ENCODE measurements at regions not wholly inside any gene's neighbourhood (a gene's known extent, or its start where the extent isn't known, plus 50 kb on each side); places are given as distances from the start of the nearest gene placed in this dataset.

DNA sequence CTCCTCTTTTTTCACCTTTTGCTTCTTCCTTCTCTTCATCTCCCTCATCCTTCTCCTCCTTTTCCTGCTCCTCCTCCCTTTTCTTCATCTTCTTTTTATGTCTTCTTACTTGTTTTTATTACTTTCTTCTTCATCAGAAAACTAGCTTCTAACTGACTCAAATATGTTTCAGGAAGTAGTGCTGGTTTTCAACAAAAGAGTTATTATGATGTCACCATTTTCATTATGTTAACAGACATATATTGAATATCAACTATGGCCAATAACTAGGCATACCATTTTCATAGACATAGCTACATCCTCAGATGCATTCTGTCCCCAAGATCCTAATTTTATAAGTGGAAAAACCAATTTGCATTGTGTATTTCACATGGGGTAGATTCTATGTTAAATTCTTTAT lies 252.9 kb upstream of the PAPPA start:
- Histone ChIP-seq H3K36me3 (no peaks in the 10 kb centered on the region), H3K4me3 (no peak overlapping the region), H3K9me3 (no peaks in the 10 kb centered on the region), H3K27me3 (replicated peaks; ENCODE audit: insufficient read depth) (no peaks in the 10 kb centered on the region), H3K4me1 (ENCODE audit: control insufficient read depth in 1 of 2, low read depth in 2 of 2) (peaks cover 0 to 2% of the 10 kb centered on the region in 2 donors), H3K27ac (peak overlapping the region in 1 of 2 donors; percentile 58)
- ATAC-seq (ENCODE audit: insufficient number of reproducible peaks, low FRiP score, low read depth), result no peak
- TF ChIP-seq, protein P1, sequence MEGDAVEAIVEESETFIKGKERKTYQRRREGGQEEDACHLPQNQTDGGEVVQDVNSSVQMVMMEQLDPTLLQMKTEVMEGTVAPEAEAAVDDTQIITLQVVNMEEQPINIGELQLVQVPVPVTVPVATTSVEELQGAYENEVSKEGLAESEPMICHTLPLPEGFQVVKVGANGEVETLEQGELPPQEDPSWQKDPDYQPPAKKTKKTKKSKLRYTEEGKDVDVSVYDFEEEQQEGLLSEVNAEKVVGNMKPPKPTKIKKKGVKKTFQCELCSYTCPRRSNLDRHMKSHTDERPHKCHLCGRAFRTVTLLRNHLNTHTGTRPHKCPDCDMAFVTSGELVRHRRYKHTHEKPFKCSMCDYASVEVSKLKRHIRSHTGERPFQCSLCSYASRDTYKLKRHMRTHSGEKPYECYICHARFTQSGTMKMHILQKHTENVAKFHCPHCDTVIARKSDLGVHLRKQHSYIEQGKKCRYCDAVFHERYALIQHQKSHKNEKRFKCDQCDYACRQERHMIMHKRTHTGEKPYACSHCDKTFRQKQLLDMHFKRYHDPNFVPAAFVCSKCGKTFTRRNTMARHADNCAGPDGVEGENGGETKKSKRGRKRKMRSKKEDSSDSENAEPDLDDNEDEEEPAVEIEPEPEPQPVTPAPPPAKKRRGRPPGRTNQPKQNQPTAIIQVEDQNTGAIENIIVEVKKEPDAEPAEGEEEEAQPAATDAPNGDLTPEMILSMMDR (IDR thresholded peaks at IDR 0.05), result no peak
- no peak for DNase-seq (ENCODE audit: low spot score)

DNA sequence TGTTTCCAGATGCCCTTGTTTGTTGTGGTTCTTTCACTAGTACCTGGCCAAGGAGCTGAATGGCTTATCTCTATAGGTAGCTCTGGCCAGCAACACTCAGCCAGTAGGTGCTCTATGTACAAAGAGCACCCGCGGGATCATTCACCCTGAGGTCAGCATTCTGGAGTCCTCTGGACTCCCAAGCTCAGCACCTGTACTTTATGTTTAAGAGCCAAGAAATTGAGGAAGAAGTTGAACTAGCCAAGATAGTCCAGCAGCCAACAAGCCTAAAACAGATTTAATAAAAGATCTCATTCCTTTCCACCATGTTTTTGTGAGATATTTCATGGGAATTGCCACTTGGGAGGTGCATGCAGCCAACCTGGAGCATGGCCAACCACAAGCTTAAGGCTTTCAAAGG lies 242.6 kb upstream of the PAPPA start:
- Histone ChIP-seq H3K36me3 (no peaks in the 10 kb centered on the region), H3K27ac (no peak overlapping the region), H3K9me3 (no peaks in the 10 kb centered on the region), H3K4me1 (ENCODE audit: control insufficient read depth in 1 of 2, low read depth in 2 of 2) (peaks cover 0 to 5% of the 10 kb centered on the region in 2 donors), H3K27me3 (replicated peaks; ENCODE audit: insufficient read depth) (no peaks in the 10 kb centered on the region), H3K4me3 (no peak overlapping the region)
- DNase-seq (ENCODE audit: low spot score) (no peak), ATAC-seq (ENCODE audit: insufficient number of reproducible peaks, low FRiP score, low read depth) (no peak)
- TF ChIP-seq, protein P1 (IDR thresholded peaks at IDR 0.05), result no peak

DNA sequence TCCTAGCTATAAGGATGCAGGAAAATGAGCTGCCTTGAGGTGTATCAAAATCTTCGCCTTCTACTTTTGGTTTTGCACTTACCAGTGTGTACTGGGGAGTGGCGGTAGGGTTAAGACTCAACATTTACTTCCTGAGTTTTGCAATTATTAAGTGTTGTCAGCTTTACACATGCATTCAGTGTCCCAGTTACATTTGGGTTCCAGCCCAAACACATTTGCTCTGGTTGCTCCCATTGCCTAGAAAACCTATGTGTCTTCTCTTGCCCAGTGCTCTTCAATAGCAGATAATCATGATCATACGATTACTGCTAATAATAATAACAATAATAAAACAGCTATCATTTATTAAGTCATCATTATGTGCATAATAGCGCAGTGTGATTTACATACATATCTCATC lies 241.5 kb upstream of the PAPPA start:
- TF ChIP-seq, protein P1 (IDR thresholded peaks at IDR 0.05), result no peak
- H3K36me3 ChIP-seq, result no peaks in the 10 kb centered on the region
- no peak for DNase-seq (ENCODE audit: low spot score)

DNA sequence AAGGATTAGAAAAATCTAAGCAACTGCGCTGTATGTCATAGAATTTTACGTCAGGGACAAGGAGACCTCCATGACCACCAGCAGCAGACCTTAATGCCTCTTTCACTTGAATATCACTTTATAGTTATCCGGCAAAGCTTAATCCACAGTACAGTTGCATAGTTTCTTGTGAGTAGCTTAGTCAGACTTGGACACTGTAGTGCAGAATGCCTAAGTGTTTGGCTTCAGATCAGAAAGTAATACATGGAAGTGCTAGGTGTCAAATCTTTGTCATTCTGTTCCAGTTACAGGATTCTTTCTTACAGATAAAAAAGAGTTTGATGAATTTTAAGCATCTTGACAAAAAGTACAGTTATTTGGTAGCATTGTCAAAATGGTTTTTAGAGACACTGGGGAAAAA lies 239.9 kb upstream of the PAPPA start:
- no peak overlapping the region for H3K27ac ChIP-seq
- DNase-seq (ENCODE audit: low spot score), result no peak
- ATAC-seq (ENCODE audit: insufficient number of reproducible peaks, low FRiP score, low read depth), result no peak
- H3K4me1 ChIP-seq (ENCODE audit: control insufficient read depth in 1 of 2, low read depth in 2 of 2), result peaks cover 0 to 5% of the 10 kb centered on the region in 2 donors
- TF ChIP-seq, protein P1 (IDR thresholded peaks at IDR 0.05), result no peak
- H3K27me3 ChIP-seq (replicated peaks; ENCODE audit: insufficient read depth), result no peaks in the 10 kb centered on the region
- H3K9me3 ChIP-seq, result no peaks in the 10 kb centered on the region
- no peak overlapping the region for H3K4me3 ChIP-seq
- no peaks in the 10 kb centered on the region for H3K36me3 ChIP-seq

More for the DNA sequence above, 241.5 kb upstream of the PAPPA start:
- no peaks in the 10 kb centered on the region for H3K9me3 ChIP-seq
- no peak for ATAC-seq (ENCODE audit: insufficient number of reproducible peaks, low FRiP score, low read depth)
- no peak overlapping the region for H3K27ac ChIP-seq
- no peaks in the 10 kb centered on the region for H3K27me3 ChIP-seq (replicated peaks; ENCODE audit: insufficient read depth)
- H3K4me3 ChIP-seq, result no peak overlapping the region
- peaks cover 0 to 5% of the 10 kb centered on the region in 2 donors for H3K4me1 ChIP-seq (ENCODE audit: control insufficient read depth in 1 of 2, low read depth in 2 of 2)

DNA sequence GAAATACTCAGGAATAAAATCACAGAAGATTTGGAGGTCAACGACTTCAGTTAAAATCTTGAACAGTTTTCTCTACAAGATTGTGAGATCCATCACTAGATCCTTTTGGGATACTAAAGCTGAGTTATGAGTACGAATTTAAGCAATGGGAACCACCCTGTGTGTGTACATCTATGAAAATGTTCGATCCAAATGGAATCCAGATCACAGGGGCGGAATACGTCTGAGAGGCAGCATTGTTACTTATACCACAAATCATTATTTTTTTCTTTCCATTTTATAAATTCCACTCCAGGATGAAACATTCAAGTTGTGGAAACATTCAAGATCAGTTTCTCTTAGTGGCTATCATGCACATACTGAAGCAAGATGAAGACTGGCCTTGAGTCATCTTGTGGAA lies 239.3 kb upstream of the PAPPA start:
- H3K4me3 ChIP-seq, result no peak overlapping the region
- H3K4me1 ChIP-seq (ENCODE audit: control insufficient read depth in 1 of 2, low read depth in 2 of 2), result peaks cover 0 to 5% of the 10 kb centered on the region in 2 donors
- H3K27ac ChIP-seq, result no peak overlapping the region
- no peak for ATAC-seq (ENCODE audit: insufficient number of reproducible peaks, low FRiP score, low read depth)
- no peaks in the 10 kb centered on the region for H3K9me3 ChIP-seq
- H3K27me3 ChIP-seq (replicated peaks; ENCODE audit: insufficient read depth), result no peaks in the 10 kb centered on the region
- no peaks in the 10 kb centered on the region for H3K36me3 ChIP-seq
- TF ChIP-seq, protein P1 (IDR thresholded peaks at IDR 0.05), result no peak
- no peak for DNase-seq (ENCODE audit: low spot score)

Measured in thoracic aorta (tissue), 2 donors.